ENCODE measurements at regions not wholly inside any gene's neighbourhood (a gene's known extent, or its start where the extent isn't known, plus 50 kb on each side); places are given as distances from the start of the nearest gene placed in this dataset.

DNA sequence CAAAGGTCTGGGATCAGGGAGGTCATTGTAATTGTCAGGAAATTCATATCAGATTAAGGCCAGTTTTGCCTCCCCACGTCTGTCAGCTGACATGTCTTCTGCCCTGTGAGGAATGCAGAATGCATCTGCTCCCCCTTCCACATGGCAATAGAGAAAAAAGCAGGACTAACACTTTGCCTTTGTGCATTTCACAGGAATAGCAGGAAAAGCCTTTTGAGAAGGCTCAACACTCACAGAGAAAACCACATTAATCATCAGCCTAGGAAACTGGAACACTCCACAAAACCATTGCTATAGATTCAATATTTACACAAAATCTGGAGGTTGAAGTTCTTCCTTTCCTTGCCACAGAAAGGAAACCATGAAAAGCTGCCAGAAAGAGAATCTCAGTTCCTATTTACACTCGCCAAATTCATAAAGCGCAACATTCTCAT lies 165.2 kb upstream of the HES1 start:
- no peak for DNase-seq

DNA sequence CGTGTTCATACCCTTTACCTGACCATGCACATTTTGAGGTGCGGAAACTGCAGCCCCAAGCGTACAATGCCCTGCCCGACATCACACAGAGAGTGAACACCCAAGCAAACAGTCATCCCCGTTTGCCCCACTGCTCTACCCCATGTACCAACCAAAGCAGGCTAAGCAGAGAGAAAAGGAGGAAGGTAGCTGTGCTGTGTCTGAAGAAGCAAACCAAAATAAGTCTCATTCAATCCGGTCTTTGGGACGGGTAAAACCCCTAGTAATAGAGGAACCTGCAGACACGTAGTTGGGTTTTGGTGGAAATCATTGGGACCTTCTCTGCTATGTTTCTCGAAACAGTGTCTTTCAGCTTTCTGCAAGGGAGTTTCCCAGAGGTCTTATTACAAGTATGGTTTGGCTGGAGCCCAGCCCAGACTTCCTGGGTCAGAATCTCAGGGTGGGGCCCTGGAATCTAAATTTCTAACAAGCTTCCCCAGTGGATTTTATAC lies 164.6 kb upstream of the HES1 start:
- DNase-seq, result no peak

DNA sequence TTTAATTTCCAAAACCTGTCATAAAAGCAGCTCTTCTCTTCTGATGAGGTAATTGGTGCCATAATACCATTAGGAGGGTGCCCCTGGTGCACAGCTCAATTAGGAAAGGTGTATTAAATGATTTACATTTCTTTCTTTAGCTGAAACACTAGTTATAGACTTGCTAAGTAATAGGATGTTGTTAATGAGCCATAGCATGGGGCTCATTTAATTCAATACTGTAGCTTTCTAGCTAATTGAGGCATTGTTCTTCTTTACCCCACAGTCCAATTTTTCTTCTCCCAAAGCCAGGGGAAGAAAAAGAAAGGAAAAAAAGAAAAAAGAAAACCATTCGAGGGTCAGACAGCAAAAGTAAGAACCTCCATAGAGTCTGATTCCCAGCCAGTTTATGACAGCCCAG lies 164.0 kb upstream of the HES1 start:
- no peak for DNase-seq

- no peak for DNase-seq
These were observed 163.1 kb upstream of the HES1 start for GRCh38 chr3:193972832-193973231.

- no peak for DNase-seq
These were observed 161.7 kb upstream of the HES1 start for GRCh38 chr3:193974191-193974652.

GRCh38 chr3:193974671-193975535 lies 161.0 kb upstream of the HES1 start:
- no peak for DNase-seq

GRCh38 chr3:193977622-193978021 lies 158.3 kb upstream of the HES1 start:
- DNase-seq, result no peak

- DNase-seq, result no peak
These were observed 157.9 kb upstream of the HES1 start for GRCh38 chr3:193978030-193978429.

DNA sequence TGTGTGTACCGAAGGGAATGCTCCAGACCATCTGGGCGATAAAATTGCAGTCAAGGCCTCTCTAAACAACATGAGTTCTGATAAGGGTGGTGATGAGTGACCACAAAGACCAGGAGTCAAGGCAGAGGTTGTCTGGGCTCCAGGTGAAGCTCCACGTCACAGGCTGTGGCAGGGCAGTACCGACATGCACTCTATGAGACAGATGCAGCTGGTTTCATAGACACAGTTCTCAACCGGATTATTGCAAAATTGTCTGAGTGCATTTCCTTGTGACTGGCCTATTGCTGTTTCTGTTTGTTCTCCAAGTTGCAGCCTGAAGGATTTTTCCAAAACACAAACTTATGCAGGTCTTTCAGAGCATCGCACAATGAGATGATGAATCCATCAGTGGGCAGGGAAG lies 157.5 kb upstream of the HES1 start:
- DNase-seq, result no peak

GRCh38 chr3:193980326-193980725 lies 155.6 kb upstream of the HES1 start:
- DNase-seq, result no peak

- no peak for DNase-seq
These were observed 155.0 kb upstream of the HES1 start for GRCh38 chr3:193980905-193981304.

DNA sequence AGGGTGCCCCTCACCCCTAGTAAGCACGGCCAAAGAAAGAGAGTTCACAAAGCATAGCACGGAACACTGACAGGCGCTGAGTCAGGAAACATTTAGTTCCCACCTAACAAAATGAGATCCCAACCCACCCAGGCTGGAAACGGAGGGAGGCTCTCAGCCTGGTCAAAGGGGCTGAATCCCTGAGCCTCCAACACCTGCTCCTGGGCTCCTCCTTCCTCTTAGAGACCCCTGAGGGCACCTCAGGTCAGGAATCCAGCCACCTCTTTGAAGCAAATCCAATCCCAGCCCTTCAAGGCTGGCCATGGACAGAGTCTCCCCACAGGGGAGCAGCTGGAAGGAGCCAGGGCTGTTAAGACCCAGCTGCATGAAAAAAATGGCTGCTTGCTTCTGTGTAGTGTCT lies 154.4 kb upstream of the HES1 start:
- no peak for DNase-seq

- no peak for DNase-seq
These were observed 153.7 kb upstream of the HES1 start for GRCh38 chr3:193982258-193982659.

DNA sequence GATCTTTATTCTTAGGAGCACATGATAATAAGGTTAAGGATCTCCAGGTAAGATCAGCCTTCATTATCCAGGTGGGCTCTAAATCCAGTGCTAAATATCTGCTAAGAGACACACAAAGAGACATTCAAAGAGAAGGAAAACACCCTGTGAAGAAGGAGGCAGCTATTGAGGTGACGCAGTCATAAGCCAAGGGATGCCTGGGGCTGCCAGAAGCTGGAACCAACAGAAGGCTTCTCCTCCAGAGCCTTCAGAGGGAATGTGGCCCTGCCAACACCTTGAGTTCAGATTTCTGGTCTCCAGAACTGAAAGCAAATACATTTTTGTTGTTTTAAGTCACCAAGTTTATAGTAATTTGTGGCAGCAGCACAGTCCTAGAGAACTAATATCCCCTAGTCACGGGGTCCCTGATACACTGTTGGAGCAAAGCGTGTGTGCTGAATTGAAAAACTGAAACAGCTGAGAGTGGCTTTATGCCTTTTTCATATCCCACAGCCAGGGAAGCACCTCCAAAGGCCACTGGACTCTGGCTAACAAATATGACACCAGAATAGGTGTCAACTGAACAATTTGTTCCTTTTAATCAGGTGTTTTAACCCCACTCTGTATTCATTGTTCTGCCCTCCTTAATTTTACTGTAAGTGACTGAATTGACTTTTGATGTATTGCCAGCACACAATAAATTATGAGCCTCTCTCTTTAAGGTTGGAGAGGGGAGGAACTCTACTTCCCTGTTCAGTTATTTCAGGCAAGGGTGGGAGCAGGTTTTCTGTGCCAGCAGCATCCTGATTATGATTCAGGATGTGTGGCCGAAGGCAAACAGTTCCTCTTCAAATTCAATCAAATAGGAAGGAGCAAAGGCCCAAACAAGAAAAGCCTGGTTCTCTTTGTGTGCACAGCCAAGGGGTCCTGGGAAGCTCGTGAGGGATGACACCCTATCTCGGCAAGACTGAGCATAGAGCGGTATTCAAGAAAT lies 151.8 kb upstream of the HES1 start:
- DNase-seq, result no peak

DNA sequence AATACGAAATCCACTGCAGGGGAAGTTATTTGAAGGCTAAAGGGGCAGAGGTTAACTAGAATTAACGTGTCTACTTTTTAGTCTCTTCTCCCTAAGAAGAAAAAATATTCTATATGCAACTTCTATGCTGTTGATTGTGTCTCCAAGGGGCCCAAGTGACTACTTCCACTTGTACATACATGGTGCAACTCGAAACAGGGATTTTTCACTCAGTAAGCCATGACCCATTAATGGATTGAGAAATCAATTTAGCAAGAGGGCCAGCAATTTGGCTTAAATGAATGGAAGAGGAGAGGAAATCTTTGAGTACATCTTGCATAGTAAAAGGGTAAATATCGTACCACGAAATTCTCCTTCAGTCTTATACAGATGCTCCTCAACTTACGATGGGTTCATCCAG lies 151.1 kb upstream of the HES1 start:
- no peak for DNase-seq

- no peak for DNase-seq
These were observed 148.8 kb upstream of the HES1 start for GRCh38 chr3:193987186-193987585.

GRCh38 chr3:193989186-193989585 lies 146.8 kb upstream of the HES1 start:
- DNase-seq, result no peak

DNA sequence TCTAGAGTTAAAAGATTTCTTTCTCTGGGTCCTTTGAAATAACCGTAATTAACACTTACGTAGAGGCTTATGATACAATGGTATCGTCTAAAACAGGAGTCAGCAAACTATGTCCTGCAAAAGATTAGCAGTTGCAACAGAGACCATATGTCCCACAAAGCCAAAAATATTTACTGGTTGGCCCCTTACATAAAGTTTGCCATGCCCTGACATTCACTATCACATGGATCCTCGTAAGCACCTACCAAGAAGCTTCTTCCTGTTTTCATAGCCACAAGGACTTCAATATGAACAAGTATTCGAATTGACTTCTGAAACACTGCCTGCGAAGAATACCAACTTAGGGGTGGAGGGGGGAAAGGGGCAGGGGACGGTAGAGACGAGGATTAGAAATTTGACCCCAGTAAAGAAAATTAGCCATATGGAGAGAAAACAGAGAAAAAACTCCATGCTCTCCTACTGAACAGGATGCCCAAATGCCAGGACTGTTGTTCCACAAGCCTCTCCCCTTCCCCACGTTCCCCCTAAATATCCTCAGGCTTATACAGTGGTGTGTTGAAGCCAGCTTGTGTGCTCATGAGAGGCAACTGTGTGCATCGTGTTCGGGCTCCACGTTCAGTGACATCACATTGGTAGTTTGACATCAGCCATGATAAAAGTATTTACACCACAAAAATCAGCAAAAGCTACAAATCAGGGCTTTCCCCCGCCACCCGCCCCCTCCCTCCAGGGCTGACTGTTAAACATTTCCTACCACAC lies 144.1 kb upstream of the HES1 start:
- DNase-seq, result no peak

GRCh38 chr3:193992425-193993037 lies 143.4 kb upstream of the HES1 start:
- no peak for DNase-seq

- DNase-seq, result no peak
These were observed 139.7 kb upstream of the HES1 start for GRCh38 chr3:193996221-193996620.

GRCh38 chr3:193996641-193997089 lies 139.3 kb upstream of the HES1 start:
- DNase-seq, result no peak
